GOT3 (cell line): ENCODE measurements at regions not wholly inside any gene's neighbourhood (a gene's known extent, or its start where the extent isn't known, plus 50 kb on each side); places are given as distances from the start of the nearest gene placed in this dataset.
"Not testable (repeated sequence)": the region's sequence is repeated elsewhere in the genome, so short reads cannot be mapped to it uniquely, and the experiment has no call there.

Source experiments
- DNase-seq: peaks from one replicate; lab custom pipeline; 2025; ENCODE audit warnings: mixed read lengths; lab: John Stamatoyannopoulos, UW

GRCh38 chr2:82968358-82968757 lies 1490.7 kb downstream of the SUCLG1 start:
- DNase-seq = no peak

DNA sequence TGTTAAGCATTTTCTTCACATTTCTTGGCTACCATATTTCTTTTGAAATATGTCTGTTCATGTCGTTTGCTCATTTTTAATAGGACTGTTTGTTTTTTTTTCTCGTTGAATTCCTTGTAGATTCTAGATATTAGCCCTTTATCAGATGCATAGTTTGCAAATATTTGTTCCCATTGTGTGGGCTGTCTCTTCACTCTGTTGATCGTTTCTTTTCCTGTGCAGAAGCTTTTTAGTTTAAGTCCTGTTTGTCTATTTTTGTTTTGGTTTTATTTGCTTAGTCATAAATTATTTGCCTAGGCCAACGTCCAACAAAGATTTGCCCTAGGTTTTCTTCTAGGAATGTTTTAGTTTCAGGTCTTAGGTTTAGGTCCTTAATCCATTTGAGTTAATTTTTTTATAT lies 1494.7 kb downstream of the SUCLG1 start:
- no peak for DNase-seq

DNA sequence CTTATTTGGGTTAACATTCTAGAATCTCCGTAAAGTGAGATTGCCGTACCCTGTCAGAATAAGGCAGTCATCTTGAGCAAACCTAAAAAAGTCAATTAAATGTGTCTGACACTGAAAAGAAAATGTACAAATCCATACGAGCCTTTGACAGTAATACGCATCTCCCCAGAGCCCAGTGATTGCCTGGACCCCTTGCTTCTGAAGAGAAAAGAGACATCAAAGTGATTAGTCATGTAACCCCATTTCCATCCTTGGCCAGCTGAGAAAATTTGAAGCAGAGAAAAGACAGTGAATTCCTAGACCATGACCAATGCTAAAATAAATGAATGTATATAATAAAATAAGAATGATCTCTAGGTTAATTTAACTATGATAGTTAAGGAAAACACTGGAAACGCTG lies 1499.4 kb downstream of the SUCLG1 start:
- DNase-seq = no peak

GRCh38 chr2:82954868-82955267 lies 1504.2 kb downstream of the SUCLG1 start:
- DNase-seq = no peak

DNA sequence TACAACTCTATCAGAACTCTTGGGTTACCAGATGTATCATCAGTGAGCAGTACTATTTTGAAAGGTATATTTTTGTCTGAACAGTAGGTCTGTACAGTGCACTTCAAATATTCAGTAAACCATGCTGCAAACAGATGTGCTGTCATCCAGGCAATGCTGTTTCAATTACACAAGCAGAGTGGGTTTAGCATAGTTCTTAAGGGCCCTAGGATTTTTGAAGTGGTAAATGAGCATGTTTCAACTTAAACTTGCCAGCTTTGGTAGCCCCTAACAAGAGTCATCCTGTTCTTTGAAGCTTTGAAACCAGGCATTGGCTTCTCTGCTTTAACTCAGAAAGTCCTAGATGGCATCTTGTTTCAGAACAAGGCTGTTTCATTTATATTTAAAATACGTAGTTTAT lies 1519.9 kb downstream of the SUCLG1 start:
- DNase-seq = no peak

GRCh38 chr2:82938321-82938845 lies 1520.7 kb downstream of the SUCLG1 start:
- DNase-seq = not testable (repeated sequence)

DNA sequence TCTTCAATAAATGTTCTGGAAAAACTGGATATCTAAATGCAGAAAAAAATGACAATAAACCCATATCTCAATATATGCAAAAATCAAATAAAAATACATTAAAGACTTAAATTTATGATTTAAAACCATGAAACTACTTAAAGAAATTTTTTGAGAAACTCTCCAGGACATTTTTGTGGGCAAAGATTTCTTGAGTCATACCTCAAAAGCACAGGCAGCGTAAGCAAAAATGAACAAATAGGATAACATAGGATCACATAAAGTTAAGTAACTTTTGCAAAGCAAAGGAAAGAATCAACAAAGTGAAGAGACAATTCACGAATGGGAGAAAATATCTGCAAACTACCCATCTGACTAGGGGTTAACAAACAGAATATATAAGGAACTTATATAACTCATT lies 1545.5 kb downstream of the SUCLG1 start:
- DNase-seq = no peak

DNA sequence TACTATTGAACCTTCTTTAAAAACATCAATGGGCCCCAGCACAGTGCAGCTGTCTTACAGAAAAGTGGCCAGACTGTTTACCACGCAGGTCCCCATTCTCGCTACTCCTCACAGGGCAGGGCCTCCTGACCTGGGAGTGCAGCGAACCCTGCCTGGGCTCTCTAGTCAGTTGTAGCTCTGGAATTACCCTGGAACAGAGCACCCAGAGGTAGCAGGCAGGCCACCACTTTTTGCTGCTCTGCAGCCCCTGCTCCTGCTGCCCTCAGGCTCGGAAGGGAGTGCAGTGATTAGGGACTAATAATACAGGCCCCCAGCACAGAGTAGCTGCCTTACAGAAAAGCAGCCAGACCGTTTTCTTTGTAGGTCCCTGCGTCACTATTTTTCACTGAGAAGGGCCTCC lies 1563.0 kb downstream of the SUCLG1 start:
- DNase-seq = no peak

DNA sequence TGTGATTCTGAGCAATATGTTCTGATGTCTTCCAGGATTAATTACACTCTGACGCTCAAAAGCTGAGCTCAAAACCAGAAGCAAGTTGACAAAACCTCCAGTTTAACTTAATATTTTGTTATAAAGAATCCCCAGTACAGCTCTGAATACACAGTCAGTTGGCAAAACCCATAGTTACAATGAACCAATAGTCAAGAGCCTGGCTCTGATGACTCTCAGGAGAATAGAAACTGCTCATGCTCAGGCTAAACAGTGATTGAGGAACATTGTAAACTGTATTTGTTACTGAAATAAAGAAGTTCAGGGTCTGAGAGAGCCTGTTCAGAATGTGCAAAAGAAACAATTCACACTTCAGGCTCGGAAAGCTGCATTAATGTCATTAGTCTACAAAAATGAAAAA lies 1565.9 kb downstream of the SUCLG1 start:
- no peak for DNase-seq

DNA sequence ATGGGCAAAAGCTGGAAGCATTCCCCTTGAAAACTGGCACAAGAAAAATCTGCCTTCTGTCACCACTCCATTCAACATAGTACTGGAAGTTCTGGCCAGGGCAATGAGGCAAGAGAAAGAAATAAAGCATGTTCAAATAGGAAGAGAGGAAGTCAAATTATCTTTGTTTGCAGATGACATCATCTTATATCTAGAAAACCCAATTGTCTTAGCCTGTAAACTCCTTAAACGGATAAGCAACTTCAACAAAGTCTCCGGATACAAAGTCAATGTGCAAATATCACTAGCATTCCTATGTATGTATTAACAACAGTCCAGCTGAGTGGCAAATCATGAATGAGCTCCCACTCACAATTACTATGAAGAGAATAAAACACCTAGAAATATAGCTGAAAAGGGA lies 1579.3 kb downstream of the SUCLG1 start:
- no peak for DNase-seq

GRCh38 chr2:82875858-82876257 lies 1583.2 kb downstream of the SUCLG1 start:
- no peak for DNase-seq

DNA sequence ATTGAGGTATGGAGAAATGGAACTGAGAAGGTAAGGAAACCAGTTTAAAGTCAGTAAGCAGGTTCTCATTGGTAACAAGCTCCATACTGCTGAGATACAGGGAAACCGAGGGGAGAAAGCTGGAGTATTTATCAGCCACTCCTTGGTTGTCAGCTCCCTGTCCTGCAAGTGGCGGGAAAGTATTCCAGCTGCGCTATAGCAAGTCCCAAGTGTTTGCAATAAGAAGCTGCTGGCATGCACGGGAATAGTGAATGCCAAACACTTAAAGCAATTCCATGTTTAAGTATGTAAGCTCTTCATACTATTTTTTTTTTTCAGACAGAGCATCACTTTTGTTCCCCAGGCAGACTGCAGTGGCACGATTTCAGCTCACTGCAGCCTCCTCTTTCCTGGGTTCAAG lies 1601.1 kb downstream of the SUCLG1 start:
- no peak for DNase-seq

DNA sequence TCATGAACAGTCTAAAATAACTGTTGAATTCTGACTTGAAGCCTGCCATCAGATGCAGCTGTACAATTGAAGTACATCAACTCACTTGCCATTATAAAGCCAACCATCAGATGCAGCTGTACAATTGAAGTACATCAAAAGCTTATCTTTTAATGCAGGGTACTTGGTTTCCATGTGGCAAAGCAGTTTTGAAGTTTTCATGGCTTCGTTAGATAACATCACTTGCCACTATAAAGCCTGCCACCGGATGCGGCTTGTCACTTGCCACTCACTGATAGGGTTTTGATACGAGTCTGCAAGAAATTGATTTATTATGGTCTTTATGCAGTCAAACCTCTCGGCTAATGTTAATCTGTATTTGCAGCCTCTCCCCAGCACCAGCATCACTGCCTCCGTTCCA lies 1605.8 kb downstream of the SUCLG1 start:
- no peak for DNase-seq

- DNase-seq = no peak
Observed at GRCh38 chr2:82852787-82853186, 1606.3 kb downstream of the SUCLG1 start.

DNA sequence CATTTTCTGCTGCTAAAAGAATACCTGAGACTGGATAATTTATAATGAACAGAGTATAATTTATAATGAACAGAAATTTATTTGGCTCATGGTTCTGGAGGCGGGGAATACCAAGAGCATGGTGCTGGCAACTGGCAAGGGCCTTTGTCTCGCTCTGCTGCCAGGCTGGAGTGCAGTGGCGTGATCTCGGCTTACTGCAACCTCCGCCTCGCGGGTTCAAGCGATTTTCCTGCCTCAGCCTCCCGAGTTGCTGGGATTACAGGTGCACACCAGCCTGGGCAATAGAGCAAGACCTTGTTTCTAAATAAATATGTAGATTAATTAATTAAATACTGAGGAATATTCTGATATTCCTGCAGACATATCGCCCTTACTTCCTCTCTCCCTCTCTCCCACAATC lies 1610.8 kb downstream of the SUCLG1 start:
- no peak for DNase-seq

DNA sequence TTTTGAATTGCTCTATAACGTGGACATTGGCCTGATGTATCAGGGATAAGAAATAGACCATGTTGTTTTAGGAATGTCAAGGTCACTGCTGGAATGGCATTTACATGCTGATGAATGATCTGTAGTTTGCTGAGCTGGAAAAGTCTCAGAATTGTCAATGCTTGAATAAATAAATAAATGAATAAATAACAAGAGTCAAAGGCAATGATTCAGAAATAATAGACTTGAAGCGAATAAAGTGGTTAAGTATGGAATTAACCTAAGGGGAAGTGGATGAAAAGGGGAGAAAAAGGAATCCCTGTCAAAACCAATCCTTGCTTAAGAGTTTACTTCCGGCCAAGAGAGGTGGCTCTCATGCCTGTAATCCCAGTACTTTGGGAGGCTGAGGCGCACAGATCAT lies 1620.0 kb downstream of the SUCLG1 start:
- no peak for DNase-seq

- no peak for DNase-seq
Observed at GRCh38 chr2:82837588-82838304, 1621.3 kb downstream of the SUCLG1 start.

DNA sequence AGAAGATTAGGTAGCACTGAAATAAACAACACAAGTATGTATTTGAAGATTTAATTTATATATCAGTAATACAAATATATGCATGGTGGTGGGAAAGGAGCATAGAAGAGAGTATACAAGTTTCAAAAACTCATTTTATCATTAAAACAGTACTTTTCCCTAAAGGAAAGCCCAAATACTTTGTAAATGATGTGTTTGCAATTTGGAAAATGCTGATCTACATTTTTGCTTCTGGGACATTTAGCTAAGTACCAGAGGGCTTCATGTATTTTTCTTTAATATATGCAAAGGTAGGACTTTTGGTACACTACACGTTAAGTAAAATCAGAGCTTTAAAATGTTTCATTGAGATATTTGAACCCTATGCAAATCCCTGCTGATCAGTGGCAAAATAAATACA lies 1624.2 kb downstream of the SUCLG1 start:
- no peak for DNase-seq

DNA sequence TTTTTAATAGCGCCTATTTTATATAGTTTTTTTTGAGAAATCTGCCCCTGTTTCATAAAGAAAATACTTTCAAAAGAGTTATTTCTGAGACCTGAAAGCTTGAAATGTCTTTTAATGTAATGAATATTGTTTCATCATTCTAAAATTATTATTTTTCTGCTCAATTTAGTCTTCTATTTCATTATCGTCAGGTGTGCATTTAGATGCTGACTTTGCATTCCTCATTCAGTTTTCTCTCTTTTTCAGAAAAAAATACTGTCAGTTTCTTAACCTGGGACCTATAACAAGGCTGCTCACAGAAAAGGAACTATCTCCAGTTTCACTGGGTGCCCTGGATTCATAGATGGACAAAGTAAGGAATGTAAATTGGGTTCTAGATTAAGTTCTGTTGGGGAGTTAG lies 1631.7 kb downstream of the SUCLG1 start:
- DNase-seq = no peak

DNA sequence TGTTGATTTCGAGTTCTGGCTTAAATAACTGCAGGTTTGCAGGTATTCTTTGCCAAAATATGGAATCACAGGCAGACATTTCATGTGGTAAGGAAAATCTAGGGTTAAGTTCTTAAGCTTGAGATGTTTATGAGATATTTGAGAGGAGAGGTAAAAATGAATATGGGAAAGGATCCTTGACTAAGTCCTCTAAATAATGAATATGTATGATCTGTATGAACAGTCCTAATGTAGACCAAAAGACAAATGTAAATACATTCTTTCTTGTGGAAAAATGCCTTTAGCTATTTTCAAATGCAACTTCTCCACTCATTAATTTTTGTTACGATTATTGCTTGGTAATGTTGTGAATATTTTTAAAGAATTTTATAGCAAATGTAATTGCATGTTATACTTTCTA lies 1632.6 kb downstream of the SUCLG1 start:
- DNase-seq = no peak

- DNase-seq = no peak
Observed at GRCh38 chr2:82825410-82826090, 1633.5 kb downstream of the SUCLG1 start.

DNA sequence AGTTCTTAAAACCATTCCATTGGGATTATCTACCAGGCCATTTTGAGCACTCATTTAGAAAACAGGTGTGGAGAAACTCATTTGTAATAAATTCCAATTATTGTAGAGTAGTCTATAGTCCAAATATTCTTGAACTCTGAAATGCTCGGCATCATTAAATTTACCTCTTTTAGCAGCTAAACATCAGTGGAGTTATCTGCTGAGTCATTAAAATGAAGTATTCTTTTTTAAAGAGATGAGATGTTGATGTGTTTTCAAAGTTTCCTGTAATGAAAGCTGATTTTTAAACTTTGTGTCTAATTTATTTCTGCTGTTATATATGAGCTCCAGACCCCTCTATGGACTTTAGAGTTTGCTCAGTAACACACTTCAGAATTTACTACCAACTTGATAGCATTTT lies 1635.2 kb downstream of the SUCLG1 start:
- DNase-seq = no peak

DNA sequence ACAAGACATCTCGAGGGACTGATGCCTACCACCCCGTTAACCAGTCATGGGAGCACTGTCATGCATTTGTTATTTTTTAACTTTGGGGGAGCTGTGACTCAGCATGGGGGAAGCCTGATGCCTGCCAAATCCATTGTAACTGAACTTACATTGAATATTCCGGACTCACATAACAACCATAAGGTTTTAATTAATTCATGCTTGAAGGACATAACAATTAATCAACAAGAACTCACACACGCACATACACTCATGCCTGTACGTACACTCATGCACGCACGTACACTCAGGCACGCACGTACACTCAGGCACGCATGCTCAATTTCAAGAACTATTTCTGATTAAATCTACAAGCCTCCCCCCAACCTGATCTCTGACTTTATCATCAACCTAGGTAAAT lies 1639.1 kb downstream of the SUCLG1 start:
- no peak for DNase-seq

DNA sequence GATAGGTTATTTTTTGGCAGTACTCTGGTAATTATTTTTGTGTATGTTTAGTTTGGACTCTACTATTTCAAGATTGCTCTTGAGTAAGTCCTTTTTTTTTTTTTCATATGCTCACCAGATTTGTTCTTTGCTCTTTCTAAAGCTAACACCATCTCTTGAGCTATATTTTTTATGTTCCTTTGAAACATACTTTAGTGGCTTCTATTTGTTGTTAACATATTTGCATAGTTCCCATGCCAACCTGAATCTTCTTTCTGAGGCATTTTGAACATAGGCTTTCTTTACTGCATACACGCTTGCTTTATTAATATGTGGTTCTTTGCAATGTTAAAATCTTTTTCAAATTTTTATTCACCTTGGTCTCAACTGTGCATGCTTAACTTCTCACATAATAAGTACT lies 1644.9 kb downstream of the SUCLG1 start:
- DNase-seq = no peak
